T-helper 17 cell (primary cell): ENCODE measurements at regions not wholly inside any gene's neighbourhood (a gene's known extent, or its start where the extent isn't known, plus 50 kb on each side); places are given as distances from the start of the nearest gene placed in this dataset.

Source experiments
- ATAC-seq: fragments of 150-1000 bp; cut with Tn5 transposase; 2 replicates; pipeline ENCODE4 v1.10.0; 2021; ENCODE audit warnings: mild to moderate bottlenecking, moderate library complexity
- DNase-seq, 3 donors: peaks; one replicate each; pipeline versions ENCODE4 v3.0.0 to v3.0.0-alpha.2; 2020 to 2021
- H3K9me3 ChIP-seq: one replicate; pipeline ENCODE4 v1.7.0; 2013; ENCODE audit warnings: low read length, mild to moderate bottlenecking; ENCODE audit not compliant: control insufficient read depth, poor library complexity, severe bottlenecking
- H3K27ac Mint-ChIP-seq: one replicate; pipeline ENCODE4 v1.8.0; 2022; ENCODE audit warnings: mild to moderate bottlenecking, moderate library complexity, mixed read lengths
- H3K27me3 Mint-ChIP-seq: one replicate; pipeline ENCODE4 v1.8.0; 2022; ENCODE audit warnings: mixed read lengths
- H3K36me3 Mint-ChIP-seq: one replicate; pipeline ENCODE4 v1.8.0; 2022; ENCODE audit warnings: low read depth, mixed read lengths
- H3K4me1 Mint-ChIP-seq: one replicate; pipeline ENCODE4 v1.8.0; 2022; ENCODE audit warnings: mild to moderate bottlenecking, mixed read lengths
- H3K4me3 Mint-ChIP-seq: one replicate; pipeline ENCODE4 v1.8.0; 2022; ENCODE audit warnings: mild to moderate bottlenecking, moderate library complexity, mixed read lengths

DNA sequence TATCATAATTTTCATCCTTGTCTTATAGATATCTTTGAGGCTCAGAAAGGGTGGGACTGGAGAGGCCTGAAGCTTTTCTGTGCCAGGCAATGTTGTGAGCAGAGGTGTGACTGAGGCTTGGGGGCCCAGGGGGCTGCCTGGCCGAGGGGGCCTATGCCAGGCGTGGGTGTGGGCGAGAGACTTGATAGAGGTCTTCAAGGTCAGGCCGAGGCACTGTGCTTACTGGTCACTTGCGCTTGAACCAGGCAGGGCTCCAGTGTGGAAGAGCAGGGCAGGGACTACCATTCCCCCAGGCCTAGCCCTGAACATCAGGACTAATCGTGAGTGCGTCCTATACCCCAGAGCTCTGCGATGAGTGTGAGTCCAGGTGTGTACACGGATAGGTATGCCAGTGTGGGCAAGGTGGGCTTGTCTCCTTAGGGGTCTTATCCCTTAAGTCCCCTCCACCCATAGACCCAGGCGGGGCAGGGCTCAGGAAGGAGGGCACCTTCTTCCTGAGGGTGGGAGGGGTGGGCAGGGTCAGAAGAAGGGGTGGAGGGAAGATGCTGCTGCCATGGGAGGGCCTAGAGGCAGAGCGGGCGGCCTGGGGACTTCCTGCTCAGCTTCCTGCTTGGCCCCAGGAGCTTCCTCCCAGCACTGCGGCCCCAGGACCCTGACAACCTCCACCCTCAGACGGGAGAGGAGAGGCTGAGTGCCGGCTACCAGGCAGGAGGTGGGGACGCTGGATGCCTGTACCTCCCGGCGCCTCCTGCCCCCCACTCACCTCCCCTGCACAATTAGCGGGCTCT is 84.7 kb downstream of the LINGO1 start:
- H3K4me3 Mint-ChIP-seq, result no peak overlapping the region
- no peaks in the 10 kb centered on the region for H3K36me3 Mint-ChIP-seq
- peaks cover 4% of the 10 kb centered on the region for H3K4me1 Mint-ChIP-seq
- ATAC-seq (no peak), DNase-seq (no peak)
- no peaks in the 10 kb centered on the region for H3K9me3 ChIP-seq
- H3K27me3 Mint-ChIP-seq, result peaks cover 15% of the 10 kb centered on the region
- peak overlapping the region; percentile 32 for H3K27ac Mint-ChIP-seq

DNA sequence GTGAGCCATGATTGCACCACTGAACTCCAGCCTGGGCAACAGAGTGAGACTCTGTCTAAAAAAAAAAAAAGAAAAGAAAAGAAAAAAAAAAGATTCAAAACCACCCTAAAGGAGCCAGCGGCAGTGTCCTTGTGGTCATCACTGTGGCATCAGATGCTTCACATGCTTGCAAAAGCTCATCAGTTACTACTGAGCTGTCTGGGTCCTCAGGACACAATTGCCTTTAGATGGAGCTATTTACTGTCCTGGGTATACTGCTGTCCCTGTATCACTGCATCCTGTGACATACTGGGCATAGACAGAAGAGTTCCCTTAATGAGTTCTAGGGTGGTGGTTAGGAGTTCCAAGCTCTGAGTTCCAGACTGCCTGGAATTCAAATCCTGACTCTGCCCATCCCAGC is 85.8 kb downstream of the LINGO1 start:
- peaks cover 13% of the 10 kb centered on the region for H3K27me3 Mint-ChIP-seq
- no peak overlapping the region for H3K27ac Mint-ChIP-seq
- no peaks in the 10 kb centered on the region for H3K9me3 ChIP-seq

DNA sequence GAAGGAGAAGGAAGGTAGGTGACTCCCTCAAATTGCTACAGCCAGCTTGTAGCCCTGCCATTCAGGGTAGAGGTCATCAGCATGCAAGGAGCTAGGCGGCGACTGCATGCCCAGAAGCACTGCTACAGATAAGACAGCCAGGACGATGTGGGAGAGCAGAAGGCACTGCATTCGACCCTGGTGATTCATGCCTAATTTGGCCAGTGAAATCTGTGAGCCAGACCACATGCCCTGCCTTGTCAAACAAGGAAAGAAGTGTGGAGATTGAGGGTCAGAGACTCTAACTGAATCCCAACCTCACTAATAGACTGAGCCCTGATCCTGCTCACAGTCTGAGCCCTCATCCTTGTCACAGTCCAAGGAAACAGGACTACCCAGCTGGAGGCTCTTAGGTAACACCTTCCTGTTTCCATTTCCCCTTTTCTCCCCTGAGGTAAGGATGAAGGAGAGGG is 86.6 kb downstream of the LINGO1 start:
- Mint-ChIP-seq H3K4me1 (peaks cover 12% of the 10 kb centered on the region), H3K27me3 (peaks cover 13% of the 10 kb centered on the region), H3K36me3 (no peaks in the 10 kb centered on the region), H3K4me3 (no peak overlapping the region), H3K27ac (no peak overlapping the region)
- H3K9me3 ChIP-seq, result no peaks in the 10 kb centered on the region
- DNase-seq, result no peak
- ATAC-seq, result no peak

More for the DNA sequence above, 85.8 kb downstream of the LINGO1 start:
- Mint-ChIP-seq H3K36me3 (no peaks in the 10 kb centered on the region), H3K4me3 (no peak overlapping the region), H3K4me1 (peaks cover 10% of the 10 kb centered on the region)
- no peak for DNase-seq
- ATAC-seq, result no peak

DNA sequence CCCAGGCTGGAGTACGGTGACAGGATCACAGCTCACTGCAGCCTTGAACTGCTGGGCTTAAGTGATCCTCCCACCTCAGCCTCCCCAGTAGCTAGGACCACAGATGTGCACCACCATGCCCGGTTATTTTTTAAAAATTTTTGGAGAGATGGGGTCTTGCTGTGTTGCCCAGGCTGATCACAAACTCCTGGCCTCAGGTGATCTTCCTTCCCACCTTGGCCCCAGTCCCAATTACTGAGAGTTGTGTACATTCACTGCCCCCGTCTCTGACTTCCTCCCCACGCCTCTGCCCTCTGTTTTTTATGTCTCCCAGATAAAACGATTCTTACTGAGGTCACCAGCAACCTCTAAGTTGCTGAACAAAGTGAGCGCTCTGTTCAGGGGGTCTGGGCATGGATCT is 87.7 kb downstream of the LINGO1 start:
- ATAC-seq, result no peak
- Mint-ChIP-seq H3K36me3 (no peaks in the 10 kb centered on the region), H3K4me3 (peak overlapping the region; percentile 47)

DNA sequence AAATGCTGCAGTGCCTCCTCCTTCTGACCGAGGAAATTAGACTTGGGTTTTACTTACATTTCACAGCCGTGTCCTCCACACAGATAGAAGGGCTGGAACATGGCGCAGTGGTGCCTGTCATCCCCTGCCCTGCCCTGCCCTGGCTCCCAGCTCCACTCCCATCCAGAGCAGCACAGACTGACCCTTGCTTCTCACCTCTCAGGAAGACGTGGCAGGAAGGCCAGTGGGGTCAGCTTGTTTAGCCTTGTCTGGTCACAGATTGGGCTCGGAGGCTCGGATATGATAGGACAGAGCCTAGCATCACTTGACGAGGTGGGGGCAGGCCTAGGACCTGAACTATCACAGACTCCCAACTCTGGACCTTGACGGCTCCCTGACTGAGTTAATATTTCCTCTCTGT is 88.5 kb downstream of the LINGO1 start:
- Mint-ChIP-seq H3K27me3 (peaks cover 13% of the 10 kb centered on the region), H3K4me3 (peak overlapping the region; percentile 83), H3K27ac (no peak overlapping the region), H3K36me3 (no peaks in the 10 kb centered on the region), H3K4me1 (peaks cover 12% of the 10 kb centered on the region)
- ATAC-seq (no peak), DNase-seq (no peak)
- H3K9me3 ChIP-seq, result no peaks in the 10 kb centered on the region

More for the DNA sequence above, 87.7 kb downstream of the LINGO1 start:
- Mint-ChIP-seq H3K27ac (no peak overlapping the region), H3K27me3 (peaks cover 13% of the 10 kb centered on the region), H3K4me1 (peaks cover 12% of the 10 kb centered on the region)
- DNase-seq, result no peak
- H3K9me3 ChIP-seq, result no peaks in the 10 kb centered on the region

DNA sequence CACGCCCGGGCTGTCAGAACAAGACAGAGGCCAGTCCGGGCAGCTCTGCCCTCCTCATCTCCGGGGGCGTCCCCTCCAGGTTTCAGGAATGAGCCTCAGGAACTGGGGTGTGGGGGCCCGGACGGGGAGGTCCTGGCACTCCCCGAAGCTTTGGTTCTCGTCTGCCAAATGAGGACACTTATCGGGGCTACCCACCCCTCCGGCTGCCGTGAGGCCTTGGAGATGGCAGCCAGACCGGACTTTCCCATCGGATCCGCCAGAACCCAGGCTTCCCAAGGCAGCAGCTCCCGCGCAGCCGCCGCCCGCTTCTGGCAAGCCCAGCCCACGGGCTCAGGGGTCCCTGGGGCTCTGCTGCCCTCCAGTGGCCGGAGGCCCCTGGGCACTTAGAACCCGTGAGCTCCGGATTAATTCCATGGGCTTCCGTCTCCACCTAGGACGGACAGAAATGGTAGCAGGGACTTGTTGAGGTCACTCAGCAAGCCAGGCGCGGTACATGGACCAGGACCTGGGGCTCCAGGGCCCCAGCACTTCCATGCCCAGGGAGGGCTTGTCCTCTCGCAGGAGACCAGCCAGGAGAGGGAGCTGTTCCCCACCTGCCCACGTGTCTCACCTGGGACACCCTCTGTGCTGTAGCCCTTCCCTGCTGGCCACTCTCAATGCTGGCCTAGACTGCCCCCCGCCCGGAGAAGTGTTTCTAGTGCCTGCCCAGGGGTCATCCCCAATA is 89.4 kb downstream of the LINGO1 start:
- H3K27ac Mint-ChIP-seq, result peak overlapping the region; percentile 75
- H3K4me3 Mint-ChIP-seq, result peak overlapping the region; percentile 83
- H3K4me1 Mint-ChIP-seq, result peaks cover 12% of the 10 kb centered on the region
- peak; percentile 48 to 66 (median 57) for DNase-seq
- peaks cover 17% of the 10 kb centered on the region for H3K27me3 Mint-ChIP-seq
- ATAC-seq, result peak; percentile 95
- no peaks in the 10 kb centered on the region for H3K9me3 ChIP-seq
- no peaks in the 10 kb centered on the region for H3K36me3 Mint-ChIP-seq

DNA sequence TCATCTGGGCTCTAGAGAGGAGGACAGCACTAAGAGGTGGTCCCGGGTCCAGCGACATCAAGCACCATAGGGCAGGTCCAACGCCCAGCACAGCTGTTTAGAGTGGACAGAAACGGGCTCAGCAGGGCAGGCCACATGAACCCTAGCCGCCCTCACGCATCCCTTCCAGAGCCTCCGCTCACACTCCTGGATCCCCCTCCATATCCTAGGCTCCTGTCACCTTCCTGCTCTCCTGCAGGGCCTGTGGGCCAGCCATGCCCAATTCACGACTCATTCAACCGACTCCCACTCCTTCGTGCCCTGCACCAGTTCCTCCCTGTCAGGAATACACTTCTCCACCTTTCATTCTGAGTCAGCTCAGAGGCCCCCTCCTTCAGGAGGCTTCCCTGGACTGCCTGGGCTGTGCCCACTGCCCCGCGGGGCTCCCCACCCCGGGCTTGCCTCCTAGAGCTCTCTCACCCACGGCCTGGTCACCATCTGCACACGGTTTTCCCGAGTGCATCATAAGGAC is 90.2 kb downstream of the LINGO1 start:
- DNase-seq (no peak), ATAC-seq (no peak)
- Mint-ChIP-seq H3K4me1 (peaks cover 12% of the 10 kb centered on the region), H3K27ac (peak overlapping the region; percentile 75), H3K27me3 (peaks cover 20% of the 10 kb centered on the region), H3K36me3 (no peaks in the 10 kb centered on the region), H3K4me3 (peak overlapping the region; percentile 83)
- no peaks in the 10 kb centered on the region for H3K9me3 ChIP-seq

DNA sequence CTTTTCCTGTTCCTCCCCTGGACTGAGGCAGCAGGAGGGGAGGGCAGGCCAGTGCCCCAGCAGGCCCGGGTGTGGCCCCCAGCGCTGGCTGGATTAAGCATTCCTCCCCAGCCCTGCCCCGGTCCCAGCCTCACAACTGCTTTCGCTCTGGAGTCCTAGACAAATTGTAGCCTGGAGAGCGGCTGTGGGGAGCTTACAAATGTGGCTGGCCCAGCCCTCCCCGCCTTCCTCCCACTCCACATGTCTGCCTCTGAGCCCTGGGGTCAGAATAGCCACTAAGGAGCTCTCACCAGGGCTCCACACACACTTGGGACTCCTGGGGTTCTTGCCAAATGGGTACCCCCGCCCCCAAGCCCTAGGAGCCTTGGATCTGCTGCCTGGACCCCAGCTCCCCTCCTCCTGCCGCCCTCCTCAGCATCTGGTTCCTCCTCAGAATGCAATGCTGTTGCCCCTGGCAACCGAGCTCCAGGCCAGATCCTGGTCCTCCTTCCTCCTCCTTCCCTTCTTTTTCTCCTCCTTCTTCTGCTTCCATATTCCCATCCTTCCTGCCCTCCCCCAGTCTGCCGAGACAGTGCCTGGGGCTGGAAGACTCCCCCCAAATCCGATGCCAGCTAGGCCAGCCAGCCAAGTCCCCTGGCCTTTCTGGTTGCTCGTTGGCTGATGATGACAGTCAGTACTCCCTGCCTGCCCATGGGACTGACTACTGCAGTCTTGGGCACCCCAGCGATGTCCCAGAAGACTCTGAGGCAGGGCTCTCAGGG is 91.1 kb downstream of the LINGO1 start:
- ATAC-seq (no peak), DNase-seq (no peak)
- Mint-ChIP-seq H3K27ac (no peak overlapping the region), H3K4me1 (peaks cover 12% of the 10 kb centered on the region), H3K4me3 (no peak overlapping the region), H3K27me3 (peaks cover 30% of the 10 kb centered on the region), H3K36me3 (no peaks in the 10 kb centered on the region)
- H3K9me3 ChIP-seq, result no peaks in the 10 kb centered on the region

DNA sequence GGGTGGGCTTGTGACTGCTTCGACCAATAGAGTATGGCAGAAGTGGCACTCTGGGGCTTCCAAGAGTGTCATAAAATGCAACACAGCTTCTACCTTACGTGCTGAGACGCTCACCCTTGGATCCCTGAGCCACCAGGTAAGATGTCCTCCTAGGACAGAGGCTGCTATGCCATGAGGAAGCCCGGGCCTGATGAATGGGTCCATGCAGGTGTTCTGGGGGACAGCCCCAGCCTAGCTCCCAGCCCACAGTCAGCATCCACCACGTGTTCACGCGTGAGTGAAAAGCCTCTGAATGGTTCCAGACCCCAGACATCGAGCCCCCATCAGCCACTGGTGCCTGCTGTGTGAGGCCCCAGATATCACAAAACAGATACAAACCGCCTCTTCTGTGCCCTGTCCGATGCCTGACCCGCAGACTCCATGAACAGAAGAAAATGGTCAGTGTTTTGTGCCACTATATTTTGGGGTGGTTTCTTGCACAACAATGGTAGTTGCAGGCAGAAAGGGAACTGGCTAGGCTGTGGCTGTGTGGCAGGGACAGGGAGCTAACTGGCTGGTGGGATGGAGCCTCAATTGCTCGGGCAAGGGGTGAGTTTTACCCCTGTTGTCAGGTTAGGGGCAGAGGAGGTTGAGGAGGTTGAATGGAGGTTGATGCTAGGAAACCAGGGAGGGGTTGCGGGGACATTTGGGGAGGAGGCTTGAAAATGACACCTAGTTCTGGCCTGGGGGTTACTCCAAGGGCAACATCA is 92.2 kb downstream of the LINGO1 start:
- no peak for DNase-seq
- Mint-ChIP-seq H3K4me1 (peaks cover 12% of the 10 kb centered on the region), H3K27ac (no peak overlapping the region), H3K4me3 (no peak overlapping the region), H3K36me3 (no peaks in the 10 kb centered on the region), H3K27me3 (peaks cover 37% of the 10 kb centered on the region)
- no peaks in the 10 kb centered on the region for H3K9me3 ChIP-seq
- no peak for ATAC-seq

DNA sequence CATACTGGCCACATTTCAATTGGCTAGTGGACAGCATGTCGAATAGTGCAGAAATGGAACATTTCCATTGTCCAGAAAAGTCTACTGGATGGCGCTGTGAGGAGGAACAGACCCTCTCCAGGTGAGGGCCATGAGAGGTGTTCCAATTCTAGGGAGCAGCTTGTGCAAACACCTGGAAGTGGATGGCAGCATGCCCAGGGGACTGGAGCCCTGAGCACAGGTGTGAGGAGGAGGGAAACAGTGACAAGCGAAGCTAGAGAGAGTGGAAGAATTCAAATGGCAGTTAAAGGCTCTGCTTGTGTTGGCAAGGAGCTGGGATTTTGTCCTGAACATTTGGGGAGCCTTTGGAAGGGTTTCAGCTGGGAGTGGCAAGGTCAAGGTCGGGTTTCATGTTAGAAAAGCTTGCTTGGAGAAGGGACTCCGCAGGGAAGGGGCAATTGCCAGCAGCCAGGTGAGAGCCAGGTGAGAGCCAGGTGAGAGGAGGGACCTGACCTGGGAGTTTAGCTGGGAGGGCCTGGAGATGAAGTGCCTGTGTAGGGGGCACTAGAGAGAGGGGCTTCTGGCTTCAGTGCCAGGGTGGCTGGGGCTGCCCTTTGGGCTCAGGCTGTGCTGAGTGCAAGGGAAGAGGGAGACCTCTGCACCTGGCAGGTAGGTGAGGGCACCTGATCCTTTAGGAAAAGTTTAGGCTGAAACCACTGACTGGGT is 93.8 kb downstream of the LINGO1 start:
- Mint-ChIP-seq H3K27me3 (peaks cover 39% of the 10 kb centered on the region), H3K4me3 (no peak overlapping the region), H3K4me1 (peaks cover 12% of the 10 kb centered on the region), H3K27ac (no peak overlapping the region), H3K36me3 (no peaks in the 10 kb centered on the region)
- DNase-seq (no peak), ATAC-seq (no peak)
- no peaks in the 10 kb centered on the region for H3K9me3 ChIP-seq

DNA sequence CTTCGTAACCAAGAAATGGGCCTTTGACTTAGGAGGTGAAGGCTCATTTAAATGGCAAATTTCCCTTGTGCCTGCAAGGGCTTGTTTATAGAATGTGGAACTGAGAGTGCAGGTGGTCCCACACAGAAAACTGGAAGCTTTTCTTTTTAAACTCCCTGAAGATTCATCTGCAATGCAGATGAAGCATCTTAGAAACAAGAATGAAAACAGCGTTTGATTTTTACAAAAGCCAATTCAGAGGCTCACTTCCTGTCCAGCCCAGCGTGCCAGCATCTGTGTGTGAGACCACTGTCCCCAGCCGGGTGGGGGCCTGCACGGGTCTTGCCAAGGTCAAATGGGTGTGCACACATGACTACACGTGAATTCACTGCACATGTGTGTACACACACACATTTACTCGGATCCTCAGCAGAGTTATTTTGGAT is 94.7 kb downstream of the LINGO1 start:
- ATAC-seq, result peak; percentile 23

DNA sequence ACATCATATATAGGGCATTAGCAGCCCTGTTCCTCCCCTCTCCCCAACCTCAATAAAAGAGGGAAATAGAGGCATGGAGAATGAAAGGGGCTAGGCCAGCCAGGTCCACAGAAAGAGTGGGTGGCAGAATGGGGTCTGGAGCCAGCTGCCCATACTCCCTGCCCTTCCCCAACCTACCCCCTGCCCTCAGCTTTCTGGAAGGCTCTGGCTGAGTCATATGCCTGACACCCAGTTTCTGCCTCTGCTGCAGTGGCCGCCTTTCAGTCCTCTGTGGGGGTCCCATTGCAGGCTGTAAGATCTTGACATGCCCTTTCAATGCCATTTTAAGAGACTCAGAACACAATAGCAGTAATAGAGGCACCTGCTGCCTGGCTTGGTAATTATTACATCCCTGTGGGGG is 95.7 kb downstream of the LINGO1 start:
- DNase-seq, result no peak
- no peak for ATAC-seq
- H3K4me3 Mint-ChIP-seq, result no peak overlapping the region
- H3K4me1 Mint-ChIP-seq, result peaks cover 3% of the 10 kb centered on the region
- no peaks in the 10 kb centered on the region for H3K9me3 ChIP-seq
- H3K36me3 Mint-ChIP-seq, result no peaks in the 10 kb centered on the region
- H3K27ac Mint-ChIP-seq, result no peak overlapping the region
- peaks cover 43% of the 10 kb centered on the region for H3K27me3 Mint-ChIP-seq

More for the DNA sequence above, 94.7 kb downstream of the LINGO1 start:
- no peak for DNase-seq
- Mint-ChIP-seq H3K4me3 (no peak overlapping the region), H3K4me1 (peaks cover 8% of the 10 kb centered on the region), H3K36me3 (no peaks in the 10 kb centered on the region), H3K27ac (no peak overlapping the region), H3K27me3 (peaks cover 39% of the 10 kb centered on the region)
- no peaks in the 10 kb centered on the region for H3K9me3 ChIP-seq
